ENCODE measurements at regions not wholly inside any gene's neighbourhood (a gene's known extent, or its start where the extent isn't known, plus 50 kb on each side); places are given as distances from the start of the nearest gene placed in this dataset.

DNA sequence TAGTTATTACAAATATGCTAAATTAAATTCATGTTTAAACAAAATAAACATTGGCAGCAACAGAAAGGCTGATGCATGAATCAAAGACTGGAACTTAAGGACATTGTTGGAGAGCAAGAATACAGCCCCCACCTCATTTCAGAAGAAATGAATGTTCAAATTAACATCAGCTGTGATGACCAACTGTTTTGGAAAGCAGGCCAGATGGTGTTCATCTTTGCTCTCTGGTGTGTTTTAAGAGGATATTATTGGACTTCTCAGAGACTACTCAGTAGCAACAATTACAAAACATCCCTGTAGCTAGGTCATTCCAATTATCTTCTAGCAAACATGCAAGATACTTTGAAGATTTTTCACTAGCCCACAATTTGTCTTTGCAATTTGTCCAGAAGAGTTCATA lies 118.6 kb upstream of the DOK5 start:
- no peak for DNase-seq (ENCODE audit: extremely low read depth in 1 of 2, low read depth in 1 of 2)

DNA sequence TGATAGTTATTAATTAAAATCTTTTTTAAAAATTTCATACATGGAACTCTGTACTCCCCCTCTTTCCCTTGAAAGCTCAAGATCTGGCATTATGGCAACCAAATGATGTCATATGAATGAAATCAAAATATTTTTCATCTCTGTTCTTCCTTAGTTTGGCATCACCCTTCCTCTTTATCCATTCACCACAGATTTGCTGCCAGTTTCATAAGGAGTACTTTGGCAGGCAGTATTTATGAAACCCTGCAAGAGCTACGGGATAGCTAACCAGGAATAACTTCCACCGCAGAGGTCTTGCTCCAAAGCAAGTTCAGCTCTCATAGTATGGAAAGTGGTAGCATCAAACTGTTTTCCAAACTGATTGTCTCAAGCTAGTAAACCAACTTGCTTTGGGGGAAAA lies 113.9 kb upstream of the DOK5 start:
- DNase-seq (ENCODE audit: extremely low read depth in 1 of 2, low read depth in 1 of 2), result no peak

DNA sequence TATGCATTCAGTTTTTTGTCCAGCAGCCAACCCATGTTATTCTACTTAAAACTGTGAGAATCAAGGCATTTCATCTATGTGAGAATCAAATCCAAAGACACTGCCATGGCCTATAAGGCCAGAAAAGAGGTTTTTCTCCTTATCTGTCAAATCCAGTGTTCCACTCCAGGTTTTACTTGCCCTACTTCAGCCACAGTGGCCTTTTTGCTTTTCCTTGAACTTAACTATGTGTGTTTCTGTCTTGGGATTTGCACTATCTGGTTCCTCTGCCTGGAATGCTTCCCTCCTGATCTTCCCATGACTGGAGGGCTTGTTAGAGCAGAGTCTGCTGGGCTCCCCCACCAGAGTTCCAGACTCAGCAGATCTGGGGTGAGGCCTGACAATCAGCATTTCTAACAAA lies 113.1 kb upstream of the DOK5 start:
- DNase-seq (ENCODE audit: extremely low read depth in 1 of 2, low read depth in 1 of 2), result no peak

DNA sequence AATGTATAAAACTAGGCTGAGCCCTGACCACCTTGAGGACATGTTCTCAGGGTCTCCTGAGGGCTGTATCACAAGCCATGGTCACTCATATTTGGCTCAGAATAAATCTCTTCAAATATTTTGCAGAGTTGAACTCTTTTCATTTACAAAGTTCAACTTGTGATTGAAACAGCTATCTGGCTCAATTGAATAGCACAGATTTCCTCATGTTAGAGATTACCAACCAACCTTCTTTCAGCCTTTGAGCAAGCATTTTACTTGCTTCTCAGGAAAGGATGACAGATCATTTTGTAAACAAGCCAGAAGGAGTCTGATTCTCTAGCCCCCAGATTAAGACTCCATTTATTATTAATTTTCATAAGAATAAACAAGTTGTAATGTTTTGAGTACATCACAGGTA lies 111.0 kb upstream of the DOK5 start:
- DNase-seq (ENCODE audit: extremely low read depth in 1 of 2, low read depth in 1 of 2), result no peak

DNA sequence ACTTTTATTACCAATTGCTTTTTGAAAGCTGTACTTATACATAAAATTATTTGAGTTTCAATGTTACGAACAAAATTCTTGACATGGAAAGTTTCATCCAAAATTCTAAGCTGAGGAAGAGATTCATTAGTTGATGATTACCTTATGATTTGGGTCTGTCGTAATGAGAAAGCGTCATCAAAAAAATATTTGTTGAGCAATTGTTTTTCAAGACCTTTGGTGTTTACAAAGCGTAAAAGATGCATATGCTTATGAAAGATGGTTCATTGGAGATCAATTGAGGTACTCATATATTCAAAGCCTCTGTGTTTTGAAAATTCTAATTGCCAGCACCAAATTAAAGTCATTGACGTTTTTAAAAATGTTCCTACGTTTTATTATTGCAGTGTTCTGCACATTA lies 110.5 kb upstream of the DOK5 start:
- DNase-seq (ENCODE audit: extremely low read depth in 1 of 2, low read depth in 1 of 2), result no peak

DNA sequence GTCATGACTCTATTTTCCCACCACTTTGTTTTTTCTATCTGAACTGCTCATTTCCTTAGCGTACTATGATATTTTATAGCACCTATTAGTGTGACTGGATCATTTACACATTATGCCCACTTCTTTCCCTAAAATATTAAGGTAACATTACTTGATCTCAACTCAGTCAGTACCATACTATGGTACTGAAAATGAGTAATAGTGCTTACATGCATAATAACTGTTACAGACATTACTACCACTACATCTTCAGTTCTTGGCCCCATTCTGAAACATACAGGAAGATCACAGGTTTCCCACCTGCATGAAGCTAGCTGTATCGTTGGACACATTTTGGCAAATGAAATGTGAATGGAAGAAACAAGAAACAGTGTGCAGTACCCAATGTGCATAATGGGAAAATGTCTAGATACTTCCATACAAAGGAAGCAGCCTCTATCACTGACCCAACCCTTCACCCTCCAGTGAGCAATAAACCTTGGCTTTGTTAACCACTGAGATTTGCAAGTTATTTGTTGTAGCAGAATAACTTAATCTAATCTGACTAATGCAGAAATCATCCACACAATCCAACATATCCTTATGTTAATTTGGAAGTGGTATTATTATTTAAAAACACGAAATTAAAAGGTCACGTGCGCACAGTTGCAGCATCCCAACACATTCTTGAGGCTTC lies 108.6 kb upstream of the DOK5 start:
- DNase-seq (ENCODE audit: extremely low read depth in 1 of 2, low read depth in 1 of 2), result no peak

DNA sequence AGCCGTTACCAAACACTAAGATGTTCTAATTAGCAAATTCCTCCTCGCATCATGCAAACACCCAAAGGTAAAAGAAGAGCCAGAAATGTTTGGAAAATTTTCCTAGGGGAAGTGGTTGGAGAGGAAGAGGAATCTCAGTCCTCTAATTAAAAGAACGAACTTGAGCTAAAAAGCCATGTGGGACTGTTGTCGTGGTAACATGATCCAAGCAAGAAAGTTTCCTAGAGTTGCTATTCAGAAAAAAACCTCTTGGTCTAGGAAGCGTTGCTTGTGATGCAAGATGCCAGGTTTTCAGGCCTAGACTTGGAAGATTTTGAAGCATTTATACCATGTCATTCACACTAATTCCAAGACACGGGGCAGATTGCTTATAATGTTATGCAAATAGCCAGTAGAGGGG lies 106.8 kb upstream of the DOK5 start:
- no peak for DNase-seq (ENCODE audit: extremely low read depth in 1 of 2, low read depth in 1 of 2)

DNA sequence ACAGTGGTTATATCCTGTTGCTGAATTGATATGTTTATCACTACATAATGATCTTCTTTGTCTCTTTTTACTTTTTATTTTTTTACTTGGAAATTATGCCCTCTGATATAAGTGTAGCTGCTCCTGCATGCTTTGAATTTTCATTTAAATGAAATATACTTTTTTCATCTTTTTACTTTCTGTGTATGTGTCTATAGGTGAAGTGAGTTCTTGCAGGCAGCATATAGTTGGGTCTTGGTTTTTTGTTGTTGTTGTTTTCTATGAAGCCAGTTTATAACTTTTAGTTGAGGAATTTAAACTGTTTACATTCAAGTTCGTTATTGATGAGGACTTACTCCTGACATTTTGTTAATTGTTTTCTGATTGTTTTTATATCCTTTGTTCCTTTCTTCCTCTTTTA lies 103.1 kb upstream of the DOK5 start:
- DNase-seq (ENCODE audit: extremely low read depth in 1 of 2, low read depth in 1 of 2), result no peak

DNA sequence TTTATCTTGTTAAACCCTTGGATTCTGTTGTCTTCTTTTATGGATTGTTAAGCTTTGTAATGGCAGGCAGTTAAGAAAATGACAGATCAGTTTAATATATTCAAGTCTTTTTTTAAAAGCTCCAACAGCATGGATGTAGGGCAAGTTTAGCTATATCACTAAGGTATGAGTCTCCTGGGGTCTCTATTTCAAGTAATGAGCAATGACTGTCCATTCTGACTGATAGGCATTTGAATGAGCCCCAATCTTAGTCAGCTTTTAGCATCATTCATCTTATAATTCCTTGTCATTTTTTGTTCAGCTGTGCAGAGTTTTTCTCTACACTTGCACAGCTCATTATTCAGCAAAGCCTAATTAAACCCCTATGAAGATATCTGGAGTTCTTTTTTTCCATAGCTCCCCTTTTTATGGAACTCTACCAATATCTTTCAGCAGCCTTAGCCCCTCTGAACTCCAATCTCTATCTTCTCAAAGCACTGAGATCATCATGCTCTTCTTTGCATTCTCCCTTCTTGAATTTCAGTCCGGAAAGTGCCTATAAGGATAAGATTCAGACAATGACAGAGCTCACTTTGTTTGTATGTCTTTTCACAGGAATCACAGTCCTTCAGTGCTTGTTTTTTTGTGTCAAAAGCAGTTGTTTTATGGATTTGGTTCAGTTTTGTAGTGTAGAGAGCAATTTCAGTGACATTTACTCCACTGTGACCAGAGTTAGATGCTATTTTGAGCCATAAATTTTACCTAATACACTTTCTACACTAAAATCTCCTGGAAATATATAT lies 97.2 kb upstream of the DOK5 start:
- DNase-seq (ENCODE audit: extremely low read depth in 1 of 2, low read depth in 1 of 2), result no peak

DNA sequence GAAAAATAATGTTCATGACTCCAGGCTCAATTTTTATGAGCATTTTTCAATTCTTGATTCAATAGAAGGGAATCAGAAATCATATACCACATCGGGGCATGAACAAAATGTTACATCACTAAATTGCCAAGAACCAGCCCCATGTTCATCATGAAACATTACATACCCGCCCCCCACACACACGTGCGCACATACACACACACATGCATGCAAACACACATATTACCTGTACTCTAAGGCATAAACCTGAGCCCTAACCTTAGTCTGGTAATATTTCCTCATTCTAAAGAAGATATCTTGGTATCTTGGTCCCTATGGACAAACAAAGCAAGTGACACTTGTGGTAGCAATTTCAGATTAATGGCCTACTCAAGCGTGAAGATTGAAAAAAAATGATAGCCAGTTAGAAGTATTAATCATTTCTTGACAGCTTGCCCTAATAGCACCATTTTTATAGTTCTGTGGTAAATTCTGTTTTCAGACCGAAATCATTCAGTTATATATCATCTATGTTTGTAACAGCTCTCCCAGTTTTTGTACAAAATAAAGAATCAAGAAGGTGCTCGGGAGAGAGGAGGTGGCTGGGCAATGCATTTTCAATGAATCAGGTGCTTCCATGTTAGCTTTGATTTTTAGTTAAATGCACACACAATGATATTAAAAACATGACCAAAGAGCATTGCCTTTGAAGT lies 95.4 kb upstream of the DOK5 start:
- DNase-seq (ENCODE audit: extremely low read depth in 1 of 2, low read depth in 1 of 2), result no peak

DNA sequence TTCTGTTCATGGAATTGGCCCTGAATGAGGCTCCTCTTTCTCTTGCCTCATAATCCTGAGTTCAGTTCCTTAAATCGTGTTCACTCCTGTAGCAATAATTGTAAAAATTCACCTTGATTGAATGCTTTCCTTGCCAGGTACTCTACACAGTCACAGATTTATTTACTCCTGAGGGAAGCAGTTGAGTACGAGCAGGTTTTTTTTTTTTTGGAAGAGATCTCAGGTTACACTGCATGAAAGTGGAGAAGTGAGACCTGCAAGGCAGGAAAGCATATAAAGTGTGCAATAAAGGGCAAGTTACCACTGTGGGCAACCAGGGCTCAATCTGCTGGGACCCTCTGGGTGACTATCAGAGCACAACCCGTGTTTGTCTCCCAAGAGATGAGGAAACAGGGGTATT lies 93.0 kb upstream of the DOK5 start:
- DNase-seq (ENCODE audit: extremely low read depth in 1 of 2, low read depth in 1 of 2), result no peak

DNA sequence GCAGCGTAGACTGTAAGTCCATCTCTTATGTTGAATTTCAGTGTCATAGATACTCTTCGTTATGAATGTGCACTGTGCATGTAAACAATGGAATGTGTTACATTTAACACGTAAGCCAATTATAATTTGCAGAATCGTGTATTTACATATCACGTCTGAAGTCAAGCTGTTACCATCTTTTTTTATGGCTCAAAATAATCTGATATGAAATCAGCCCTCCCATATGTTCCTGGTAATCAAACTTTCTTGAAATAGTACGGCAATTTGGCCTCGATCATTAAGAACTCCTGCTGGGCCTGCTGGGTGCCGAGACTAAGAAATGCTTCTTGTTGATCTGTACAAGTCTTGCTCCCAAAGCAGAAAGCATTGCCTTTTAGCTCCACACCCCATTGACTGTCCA lies 89.6 kb upstream of the DOK5 start:
- DNase-seq (ENCODE audit: extremely low read depth in 1 of 2, low read depth in 1 of 2), result no peak

DNA sequence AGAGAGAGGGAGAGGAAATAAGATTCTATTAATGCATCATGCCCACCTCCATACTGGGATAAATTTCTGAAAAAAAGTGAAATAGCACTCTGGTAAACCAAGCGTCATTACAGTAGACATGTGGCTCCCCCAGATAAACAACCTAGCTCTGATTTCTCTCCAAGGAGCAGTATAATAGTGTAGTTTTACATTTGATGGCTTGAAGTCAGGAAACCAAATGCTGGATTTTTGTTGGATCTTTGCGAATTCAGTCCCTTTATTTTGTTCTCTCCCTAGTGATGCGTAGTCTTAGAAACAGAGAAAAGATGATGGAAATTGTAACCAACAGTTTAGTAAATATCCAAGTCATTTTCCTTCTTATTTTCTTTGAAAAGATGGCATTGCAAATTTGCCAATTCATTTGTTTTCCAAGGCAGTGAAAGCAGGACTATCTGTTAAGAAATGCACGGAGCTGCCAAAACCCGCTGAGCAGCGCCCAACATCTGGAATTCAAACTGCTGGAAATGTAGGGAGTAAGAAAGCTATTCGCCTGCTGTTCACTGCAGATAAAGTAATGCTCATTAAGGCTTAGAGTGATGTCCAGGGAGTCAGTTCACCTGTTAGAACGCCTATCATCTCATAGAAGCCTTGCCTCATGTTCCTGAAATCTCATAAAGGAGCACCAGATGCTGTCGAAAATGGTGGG lies 85.7 kb upstream of the DOK5 start:
- DNase-seq (ENCODE audit: extremely low read depth in 1 of 2, low read depth in 1 of 2), result no peak

DNA sequence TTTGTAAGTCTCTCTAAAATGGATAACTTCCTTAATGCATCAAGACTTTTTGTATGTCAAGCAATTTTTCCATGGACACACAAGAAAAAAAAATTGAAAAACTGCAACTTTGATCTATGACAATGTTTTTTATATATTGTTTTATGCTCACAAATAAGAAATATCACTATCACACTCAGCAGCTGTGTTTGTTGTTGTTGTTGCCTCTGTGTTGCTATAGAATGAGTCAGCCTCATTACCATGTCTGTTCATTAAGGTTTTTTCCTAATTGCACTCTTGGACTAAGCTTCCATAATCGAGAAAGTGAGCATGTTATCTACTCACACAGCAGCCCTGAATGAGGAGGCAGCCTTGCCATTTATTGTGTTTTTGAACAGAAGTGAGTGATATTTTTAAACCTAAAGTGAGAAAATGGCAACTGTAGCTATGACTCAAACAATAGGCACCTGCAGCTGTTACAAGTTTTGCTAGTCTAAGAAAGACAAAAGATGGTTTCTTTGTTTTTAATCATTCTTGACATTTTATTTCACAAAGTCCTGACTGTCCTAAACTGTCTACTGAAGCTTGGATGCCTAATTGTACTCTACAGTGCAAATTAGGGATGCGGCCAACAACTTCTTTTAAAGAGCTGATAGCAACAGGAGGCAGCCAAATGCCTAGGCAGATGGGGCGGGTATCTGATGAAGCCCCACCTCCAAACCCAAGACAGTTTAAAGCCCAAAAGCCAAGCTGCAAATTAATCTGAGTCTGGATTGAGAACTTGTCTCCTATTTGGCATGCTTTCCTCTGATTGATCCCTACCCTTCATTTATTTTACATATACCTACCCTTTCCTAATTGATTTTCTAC lies 77.9 kb upstream of the DOK5 start:
- DNase-seq (ENCODE audit: extremely low read depth in 1 of 2, low read depth in 1 of 2), result no peak

DNA sequence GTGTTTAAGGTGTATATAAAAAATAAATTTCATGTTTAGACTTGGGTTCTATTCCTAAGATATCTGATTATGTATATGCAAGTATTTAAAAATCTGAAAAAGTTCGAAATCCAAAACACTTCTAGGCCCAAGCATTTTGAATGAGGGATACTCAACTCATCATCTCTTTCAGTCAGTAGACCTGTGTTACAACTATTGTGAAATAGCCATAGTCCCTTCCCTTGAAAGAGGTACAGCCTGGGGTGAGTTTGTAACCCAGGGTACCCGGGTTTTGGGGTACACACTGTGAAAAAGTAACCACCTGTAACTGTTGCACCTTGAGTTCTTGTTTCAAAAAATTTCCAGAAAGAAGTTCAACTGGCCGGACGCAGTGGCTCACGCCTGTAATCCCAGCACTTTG lies 76.6 kb upstream of the DOK5 start:
- DNase-seq (ENCODE audit: extremely low read depth in 1 of 2, low read depth in 1 of 2), result no peak

DNA sequence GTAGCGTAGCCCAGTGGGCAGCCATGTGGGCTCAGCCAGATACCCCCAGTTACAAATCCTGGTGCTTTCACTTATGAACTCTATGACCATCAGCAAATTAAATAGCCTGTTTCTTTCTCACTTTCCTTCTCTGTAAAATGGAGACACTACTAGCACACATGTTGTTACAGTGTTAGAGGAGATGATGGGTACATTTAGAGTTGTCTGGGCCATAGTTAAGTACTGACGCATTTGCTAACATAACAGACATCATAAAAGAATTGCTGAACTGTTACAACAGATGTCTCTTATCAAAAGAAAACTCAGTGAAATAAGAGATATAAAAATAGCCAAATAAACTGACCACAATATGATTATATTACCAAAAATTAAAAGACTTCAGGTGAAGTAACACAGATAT lies 69.9 kb upstream of the DOK5 start:
- DNase-seq (ENCODE audit: extremely low read depth in 1 of 2, low read depth in 1 of 2), result no peak

DNA sequence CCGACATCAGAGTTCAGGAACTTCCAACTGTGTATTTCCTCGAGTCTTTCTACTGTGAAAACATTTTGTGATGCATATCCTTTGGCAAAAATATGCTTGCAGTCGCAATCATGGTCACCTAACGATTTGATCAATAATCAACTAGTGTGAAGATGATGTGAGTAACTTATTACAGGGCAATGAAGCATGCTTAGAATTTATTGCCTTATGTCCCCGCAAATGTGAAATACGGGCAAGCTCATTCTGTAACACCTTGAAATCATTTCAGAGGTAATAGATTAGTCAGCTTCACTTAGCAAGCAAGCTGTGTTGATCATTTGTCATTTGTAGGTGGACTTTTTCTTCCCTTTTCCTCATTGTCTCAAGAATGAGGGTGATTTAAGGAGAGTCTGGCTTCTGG lies 67.9 kb upstream of the DOK5 start:
- DNase-seq (ENCODE audit: extremely low read depth in 1 of 2, low read depth in 1 of 2), result no peak

DNA sequence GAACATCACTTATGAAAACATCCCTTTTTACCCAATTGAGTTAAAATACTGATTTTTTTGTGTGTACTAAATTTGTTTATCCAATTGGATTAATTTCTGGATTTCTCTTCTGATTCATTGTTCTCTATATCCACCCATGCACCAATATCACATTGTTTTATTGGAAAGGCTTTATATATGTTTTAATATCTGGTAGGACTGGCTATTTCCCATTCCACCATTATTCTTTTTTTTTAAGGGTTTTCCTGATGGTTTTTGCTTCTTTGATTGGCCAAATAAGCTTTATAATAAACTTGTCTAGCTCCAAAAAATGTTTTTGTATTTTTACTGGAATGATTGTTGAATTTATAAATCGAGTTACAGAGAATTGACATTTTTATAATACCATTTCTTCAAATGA lies 59.4 kb upstream of the DOK5 start:
- DNase-seq (ENCODE audit: extremely low read depth in 1 of 2, low read depth in 1 of 2), result no peak

DNA sequence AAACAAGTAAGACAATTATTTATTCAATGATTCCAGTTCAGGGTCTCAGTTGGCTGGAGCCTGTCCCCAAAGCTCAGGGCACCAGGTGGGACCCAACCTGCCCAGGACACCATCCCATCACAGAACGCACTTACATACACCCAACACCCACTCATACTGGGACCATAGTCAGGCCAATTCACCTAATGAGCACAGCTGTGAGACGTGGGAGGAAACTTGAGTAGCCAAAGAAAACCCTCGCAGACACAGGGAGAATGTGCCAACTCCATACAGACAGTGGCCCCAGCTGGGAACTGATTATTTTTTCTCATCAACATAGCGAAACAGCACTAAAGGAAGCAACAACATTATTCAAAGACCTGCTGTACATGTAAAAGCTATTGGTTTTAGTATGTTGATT lies 58.6 kb upstream of the DOK5 start:
- DNase-seq (ENCODE audit: extremely low read depth in 1 of 2, low read depth in 1 of 2), result no peak

DNA sequence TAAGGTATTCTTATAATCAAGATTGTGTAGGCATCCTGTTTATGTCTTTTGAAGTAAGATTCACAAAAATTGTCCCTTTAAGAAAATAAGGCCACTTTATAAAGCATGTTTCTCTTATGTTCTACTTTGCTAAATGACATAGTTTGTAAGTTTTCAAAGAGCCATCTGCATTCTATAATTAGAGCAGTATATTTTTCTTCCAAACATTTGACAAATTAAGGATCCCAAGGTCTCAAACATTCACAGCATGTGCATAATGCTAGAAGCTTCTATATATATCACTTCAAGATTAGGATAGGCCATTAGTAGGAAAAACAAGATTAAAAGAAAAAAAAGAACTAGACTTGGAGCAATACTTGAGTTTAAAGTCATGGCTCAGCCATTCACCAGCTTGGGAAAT lies 55.9 kb upstream of the DOK5 start:
- DNase-seq (ENCODE audit: extremely low read depth in 1 of 2, low read depth in 1 of 2), result no peak

Data from stimulated activated CD8-positive, alpha-beta memory T cell treated with anti-CD3 and anti-CD28 coated beads, Interleukin-7, amount 100 ng/mL, for 48 hours (primary cell).